MM.1S (cell line): ENCODE measurements at regions not wholly inside any gene's neighbourhood (a gene's known extent, or its start where the extent isn't known, plus 50 kb on each side); places are given as distances from the start of the nearest gene placed in this dataset.

Source experiments
- CTCF ChIP-seq: fragments of 300-600 bp; sonication (generic); IDR thresholded peaks from 2 replicates; pipeline ENCODE4 v1.5.1; 2016; ENCODE audit warnings: antibody characterized with exemption, low read length, mixed read lengths
- EZH2 ChIP-seq: fragments of 300-600 bp; sonication (generic); optimal IDR thresholded peaks from 2 replicates; pipeline ENCODE3; 2017; ENCODE audit warnings: low read depth, mild to moderate bottlenecking, antibody characterized with exemption, low read length, mixed read lengths
- EZH2phosphoT487 ChIP-seq: fragments of 300-600 bp; sonication (generic); IDR thresholded peaks from 2 replicates; pipeline ENCODE4 v1.6.1; 2018; ENCODE audit warnings: antibody characterized with exemption, low read length

- TF ChIP-seq CTCF (no peak), EZH2 (no peak), EZH2phosphoT487 (no peak)
These were observed 171.9 kb downstream of the OTUD1 start for GRCh38 chr10:23610626-23611307.
